Omental fat pad (tissue), 3 donors: ENCODE measurements at regions not wholly inside any gene's neighbourhood (a gene's known extent, or its start where the extent isn't known, plus 50 kb on each side); places are given as distances from the start of the nearest gene placed in this dataset.

Experiments
- ATAC-seq: fragments of 150-250 bp; one replicate; pipeline ENCODE4 v1.9.1; 2016; ENCODE audit warnings: mild to moderate bottlenecking, moderate library complexity; ENCODE audit not compliant: low FRiP score
- DNase-seq: peaks from one replicate; pipeline ENCODE4 v3.0.0-alpha.2; 2019; ENCODE audit warnings: low spot score
- TF ChIP-seq, protein P1 (sequence below), 3 donors: fragments of 450-650 bp; IDR thresholded peaks; one replicate each; pipeline ENCODE4 v1.5.1; 2016 to 2017; ENCODE audit warnings: antibody characterized with exemption in 3 of 3, mild to moderate bottlenecking in 3 of 3, moderate library complexity in 2 of 3

DNA sequence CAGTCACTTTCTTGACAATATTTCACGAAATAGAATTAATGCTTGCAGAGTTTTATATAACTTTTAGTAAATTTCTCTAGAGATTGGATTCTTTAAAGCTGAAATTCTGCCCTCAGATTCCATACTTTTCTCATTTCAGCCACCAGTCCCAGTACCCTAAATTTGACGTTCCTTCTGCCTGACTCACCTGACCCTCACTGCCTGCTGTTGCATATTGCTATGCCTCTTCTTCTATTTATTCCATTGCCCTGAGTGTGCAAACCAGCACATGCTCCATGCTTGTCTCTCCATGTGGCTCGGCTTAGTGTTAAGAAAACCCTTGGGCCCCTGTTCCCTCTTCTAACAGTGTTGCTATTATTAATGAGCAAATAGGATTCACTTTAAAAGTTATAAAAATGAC, 533.3 kb downstream of the LRFN5 start:
- DNase-seq (no peak), ATAC-seq (no peak)
- TF ChIP-seq, protein P1, sequence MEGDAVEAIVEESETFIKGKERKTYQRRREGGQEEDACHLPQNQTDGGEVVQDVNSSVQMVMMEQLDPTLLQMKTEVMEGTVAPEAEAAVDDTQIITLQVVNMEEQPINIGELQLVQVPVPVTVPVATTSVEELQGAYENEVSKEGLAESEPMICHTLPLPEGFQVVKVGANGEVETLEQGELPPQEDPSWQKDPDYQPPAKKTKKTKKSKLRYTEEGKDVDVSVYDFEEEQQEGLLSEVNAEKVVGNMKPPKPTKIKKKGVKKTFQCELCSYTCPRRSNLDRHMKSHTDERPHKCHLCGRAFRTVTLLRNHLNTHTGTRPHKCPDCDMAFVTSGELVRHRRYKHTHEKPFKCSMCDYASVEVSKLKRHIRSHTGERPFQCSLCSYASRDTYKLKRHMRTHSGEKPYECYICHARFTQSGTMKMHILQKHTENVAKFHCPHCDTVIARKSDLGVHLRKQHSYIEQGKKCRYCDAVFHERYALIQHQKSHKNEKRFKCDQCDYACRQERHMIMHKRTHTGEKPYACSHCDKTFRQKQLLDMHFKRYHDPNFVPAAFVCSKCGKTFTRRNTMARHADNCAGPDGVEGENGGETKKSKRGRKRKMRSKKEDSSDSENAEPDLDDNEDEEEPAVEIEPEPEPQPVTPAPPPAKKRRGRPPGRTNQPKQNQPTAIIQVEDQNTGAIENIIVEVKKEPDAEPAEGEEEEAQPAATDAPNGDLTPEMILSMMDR (IDR thresholded peaks at IDR 0.05) = no peak

DNA sequence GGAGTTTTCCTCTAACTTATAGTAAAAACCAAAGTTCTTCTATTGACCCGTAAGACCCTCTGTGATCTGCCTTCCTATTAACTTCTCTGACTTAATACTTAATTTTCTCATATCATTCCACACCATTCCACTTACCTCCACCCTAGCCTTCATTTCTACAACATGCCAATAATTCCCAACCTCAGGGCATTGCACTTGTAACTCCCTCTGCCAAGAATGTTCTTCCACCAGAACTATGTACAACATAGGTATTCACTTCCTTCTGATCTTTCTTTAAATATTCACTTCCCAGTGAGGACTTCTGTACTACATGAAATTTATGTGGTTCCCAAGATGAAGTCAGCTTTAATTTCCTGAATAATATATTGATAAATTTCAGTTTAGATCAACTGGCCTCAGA, 531.7 kb downstream of the LRFN5 start:
- TF ChIP-seq, protein P1 (IDR thresholded peaks at IDR 0.05) = no peak
- no peak for DNase-seq
- no peak for ATAC-seq

DNA sequence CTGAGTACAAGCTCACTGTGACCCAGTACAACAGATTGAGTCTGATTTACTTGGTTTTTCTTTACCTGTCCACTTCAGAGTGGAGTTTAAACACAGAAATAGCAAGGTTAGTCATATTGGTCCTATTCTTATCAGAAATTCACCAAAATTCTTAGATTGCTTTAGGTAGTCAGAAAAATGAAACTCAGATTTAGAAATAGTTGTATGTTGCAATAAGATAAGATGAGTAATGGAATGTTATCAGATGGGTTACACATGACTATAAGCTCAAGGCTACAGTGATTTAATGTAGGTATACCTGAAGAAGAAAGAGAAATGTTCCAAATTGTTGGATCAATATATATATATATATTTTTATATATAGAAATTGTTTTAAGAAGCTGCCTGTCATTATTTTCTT, 524.1 kb downstream of the LRFN5 start:
- ATAC-seq (no peak), DNase-seq (no peak)
- TF ChIP-seq, protein P1 (IDR thresholded peaks at IDR 0.05) = no peak

DNA sequence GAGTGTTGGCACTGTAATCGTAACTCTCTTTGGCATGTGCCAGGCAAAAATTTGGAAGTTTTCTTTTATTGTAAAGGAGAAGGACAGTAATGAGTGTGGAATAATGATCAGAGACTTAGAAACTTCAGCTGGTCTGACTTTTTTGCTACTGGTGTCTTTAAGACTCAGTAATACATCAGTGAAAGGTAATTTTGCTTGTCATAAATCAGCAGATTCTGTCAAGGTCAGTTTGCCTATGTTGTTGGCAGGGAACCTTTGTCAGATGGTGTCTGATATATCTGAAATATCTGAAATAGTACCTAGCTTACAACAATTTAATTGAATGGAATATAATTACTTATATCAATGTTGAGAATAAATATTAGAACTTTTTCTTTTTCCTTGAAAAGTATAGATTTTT, 516.9 kb downstream of the LRFN5 start:
- TF ChIP-seq, protein P1 (IDR thresholded peaks at IDR 0.05) = no peak
- ATAC-seq (no peak), DNase-seq (no peak)

DNA sequence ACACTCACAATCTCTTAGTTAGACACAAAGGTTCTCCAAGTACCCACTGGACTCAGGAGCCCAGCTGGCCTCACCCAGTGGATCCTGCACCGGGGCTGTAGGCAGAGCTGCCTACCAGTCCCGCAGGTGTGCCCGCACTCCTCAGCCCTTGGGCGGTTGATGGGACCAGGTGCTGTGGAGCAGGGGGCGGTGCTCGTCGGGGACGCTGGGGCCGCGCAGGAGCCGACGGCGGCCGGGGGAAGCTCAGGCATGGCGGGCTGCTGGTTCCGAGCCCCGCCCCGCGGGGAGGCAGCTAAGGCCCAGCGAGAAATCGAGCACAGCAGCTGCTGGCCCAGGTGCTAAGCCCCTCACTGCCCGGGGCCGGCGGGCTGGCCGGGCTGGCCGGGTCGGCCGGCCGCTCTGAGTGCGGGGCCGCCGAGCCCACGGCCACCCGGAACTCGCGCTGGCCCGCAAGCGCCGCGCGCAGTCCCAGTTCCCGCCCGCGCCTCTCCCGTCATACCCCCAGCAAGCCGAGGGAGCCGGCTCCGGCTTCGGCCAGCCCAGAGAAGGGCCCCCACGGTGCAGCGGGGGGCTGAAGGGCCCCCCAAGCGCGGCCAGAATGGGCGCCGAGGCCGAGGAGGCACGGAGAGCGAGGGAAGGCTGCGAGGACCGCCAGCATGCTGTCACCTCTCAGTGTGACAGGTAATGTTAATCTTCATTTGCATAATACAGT, 506.8 kb downstream of the LRFN5 start:
- DNase-seq (no peak), ATAC-seq (no peak)
- TF ChIP-seq, protein P1 (IDR thresholded peaks at IDR 0.05) = no peak

DNA sequence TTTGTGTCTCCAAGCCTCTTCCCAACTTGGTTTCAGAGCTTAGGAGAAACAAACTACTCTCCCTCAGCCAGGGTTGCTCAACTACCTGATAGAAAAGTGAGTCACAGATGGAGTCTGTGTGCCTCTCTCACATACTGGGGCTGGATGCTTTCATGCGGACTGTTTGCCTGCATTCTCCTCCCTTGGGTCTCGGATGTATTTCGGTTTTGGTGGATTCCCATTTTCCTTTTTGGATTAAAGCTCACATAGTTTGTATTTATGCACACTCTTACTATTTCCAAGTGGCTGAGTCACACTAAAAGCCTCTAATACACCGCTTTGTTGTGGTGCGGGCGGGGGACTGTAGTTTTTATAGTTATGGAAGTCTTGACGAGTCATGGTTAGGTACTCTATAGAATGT, 505.4 kb downstream of the LRFN5 start:
- DNase-seq (no peak), ATAC-seq (no peak)
- TF ChIP-seq, protein P1 (IDR thresholded peaks at IDR 0.05) = no peak

DNA sequence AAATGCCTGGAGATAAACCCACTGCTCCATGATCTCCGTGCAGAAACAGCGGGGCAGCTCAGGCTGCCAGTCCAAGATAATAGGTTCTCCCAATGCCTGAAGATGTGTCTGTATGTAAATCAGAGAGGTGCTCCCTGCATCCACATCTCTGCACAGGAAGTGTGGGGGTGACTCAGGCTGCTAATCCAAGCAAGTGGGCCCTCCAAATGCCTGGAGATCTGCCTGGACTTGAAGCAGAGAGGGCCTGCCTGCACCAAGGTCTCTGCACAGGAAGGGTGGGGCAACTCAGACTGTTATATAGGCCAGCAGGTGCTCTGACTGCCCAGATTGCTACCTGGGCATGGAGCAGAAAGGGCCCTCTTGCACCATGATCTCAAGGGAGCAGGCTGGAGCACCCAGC, 504.7 kb downstream of the LRFN5 start:
- ATAC-seq (no peak), DNase-seq (no peak)
- TF ChIP-seq, protein P1 (IDR thresholded peaks at IDR 0.05) = no peak
